ENCODE measurements at regions not wholly inside any gene's neighbourhood (a gene's known extent, or its start where the extent isn't known, plus 50 kb on each side); places are given as distances from the start of the nearest gene placed in this dataset.

- H2BK120ac ChIP-seq (ENCODE audit: insufficient read depth, low read length, poor library complexity): no peak overlapping the region
- H3K79me2 ChIP-seq (ENCODE audit: control insufficient read depth, insufficient read depth, low read length, poor library complexity): no peaks in the 10 kb centered on the region
- H2BK5ac ChIP-seq (ENCODE audit: low read depth, low read length, poor library complexity): no peak overlapping the region
- H3K4me1 ChIP-seq (ENCODE audit: control insufficient read depth in 1 of 2, insufficient read depth in 2 of 2, low read length in 2 of 2): no peaks in the 10 kb centered on the region
- H3K27me3 ChIP-seq (ENCODE audit: insufficient read depth, low read length): no peaks in the 10 kb centered on the region
- H2AFZ ChIP-seq (ENCODE audit: insufficient read depth, low read length, poor library complexity): no peak overlapping the region
- H3K4ac ChIP-seq (ENCODE audit: low read depth, low read length): no peak overlapping the region
- no peaks in the 10 kb centered on the region for H3K36me3 ChIP-seq (ENCODE audit: control insufficient read depth in 1 of 2, insufficient read depth in 2 of 2, low read length in 2 of 2)
- no peaks in the 10 kb centered on the region for H3K9me3 ChIP-seq (ENCODE audit: insufficient read depth, low read depth, low read length)
- no peak overlapping the region for H3K4me3 ChIP-seq (ENCODE audit: low read depth, low read length)
- no peaks in the 10 kb centered on the region for H3K79me1 ChIP-seq (ENCODE audit: low read length)
- H2BK12ac ChIP-seq (ENCODE audit: low read length): no peak overlapping the region
- H3K27ac ChIP-seq (ENCODE audit: low read depth, low read length): no peak overlapping the region
- no peak overlapping the region for H3K18ac ChIP-seq (ENCODE audit: low read length)
- no peak overlapping the region for H2AK5ac ChIP-seq (ENCODE audit: low read length)
- no peak overlapping the region for H3K14ac ChIP-seq (ENCODE audit: low read length)
- H3K23ac ChIP-seq (ENCODE audit: low read length): no peak overlapping the region
- WGBS (ENCODE audit: extremely low coverage, insufficient coverage, insufficient read length): no CpG with 5 or more reads among the region's 2 CpGs
- H4K12ac ChIP-seq (ENCODE audit: low read depth, low read length): no peak overlapping the region
- H4K91ac ChIP-seq (ENCODE audit: low read depth, low read length): no peak overlapping the region
- no peak overlapping the region for H4K8ac ChIP-seq (ENCODE audit: low read depth, low read length)
- no peak overlapping the region for H3K9ac ChIP-seq (ENCODE audit: low read length)
- H3K4me2 ChIP-seq (ENCODE audit: low read length): no peak overlapping the region
- no peak for DNase-seq
These were observed 135.3 kb downstream of the PRELID2 start for GRCh38 chr5:145699846-145700245.

GRCh38 chr5:145697251-145697990 is 137.7 kb downstream of the PRELID2 start:
- WGBS (ENCODE audit: extremely low coverage, insufficient coverage, insufficient read length): no CpG with 5 or more reads among the region's 4 CpGs
- H2BK12ac ChIP-seq (ENCODE audit: low read length): no peak overlapping the region
- H3K18ac ChIP-seq (ENCODE audit: low read length): no peak overlapping the region
- H2BK5ac ChIP-seq (ENCODE audit: low read depth, low read length, poor library complexity): no peak overlapping the region
- H3K36me3 ChIP-seq (ENCODE audit: control insufficient read depth in 1 of 2, insufficient read depth in 2 of 2, low read length in 2 of 2): no peaks in the 10 kb centered on the region
- no peak overlapping the region for H2BK120ac ChIP-seq (ENCODE audit: insufficient read depth, low read length, poor library complexity)
- H4K91ac ChIP-seq (ENCODE audit: low read depth, low read length): no peak overlapping the region
- H3K27me3 ChIP-seq (ENCODE audit: insufficient read depth, low read length): no peaks in the 10 kb centered on the region
- no peak overlapping the region for H2AK5ac ChIP-seq (ENCODE audit: low read length)
- no peak overlapping the region for H3K4me3 ChIP-seq (ENCODE audit: low read depth, low read length)
- no peaks in the 10 kb centered on the region for H3K79me1 ChIP-seq (ENCODE audit: low read length)
- peak; percentile 17 to 70 for DNase-seq
- no peak overlapping the region for H3K4ac ChIP-seq (ENCODE audit: low read depth, low read length)
- no peak overlapping the region for H3K14ac ChIP-seq (ENCODE audit: low read length)
- H2AFZ ChIP-seq (ENCODE audit: insufficient read depth, low read length, poor library complexity): no peak overlapping the region
- H3K79me2 ChIP-seq (ENCODE audit: control insufficient read depth, insufficient read depth, low read length, poor library complexity): no peaks in the 10 kb centered on the region
- H3K4me1 ChIP-seq (ENCODE audit: control insufficient read depth in 1 of 2, insufficient read depth in 2 of 2, low read length in 2 of 2): no peaks in the 10 kb centered on the region
- no peaks in the 10 kb centered on the region for H3K9me3 ChIP-seq (ENCODE audit: insufficient read depth, low read depth, low read length)
- no peak overlapping the region for H4K12ac ChIP-seq (ENCODE audit: low read depth, low read length)
- H3K9ac ChIP-seq (ENCODE audit: low read length): no peak overlapping the region
- H3K23ac ChIP-seq (ENCODE audit: low read length): no peak overlapping the region
- no peak overlapping the region for H3K27ac ChIP-seq (ENCODE audit: low read depth, low read length)
- no peak overlapping the region for H3K4me2 ChIP-seq (ENCODE audit: low read length)
- H4K8ac ChIP-seq (ENCODE audit: low read depth, low read length): no peak overlapping the region

DNA sequence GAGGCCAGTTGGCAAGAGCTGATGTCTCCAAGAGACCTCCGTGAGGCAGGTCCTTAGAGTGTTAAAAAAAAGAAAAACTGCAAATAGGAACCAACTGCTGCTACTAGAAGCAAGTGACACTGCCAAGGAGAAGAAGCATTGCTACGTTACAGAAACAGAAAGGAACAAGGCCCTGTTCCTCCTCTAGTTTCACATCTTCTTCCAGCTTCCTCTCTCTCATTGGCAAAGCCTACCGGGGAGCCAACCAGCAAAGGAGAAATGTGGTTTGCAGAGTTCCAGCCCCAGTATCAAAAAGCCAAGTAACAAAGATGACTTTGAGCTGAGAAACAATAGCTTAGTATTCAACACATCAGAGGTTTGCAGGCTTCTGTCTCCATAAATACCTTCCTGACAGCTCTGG is 145.9 kb downstream of the PRELID2 start:
- Histone ChIP-seq H4K8ac (ENCODE audit: low read depth, low read length) (no peak overlapping the region), H3K27ac (ENCODE audit: low read depth, low read length) (no peak overlapping the region), H3K18ac (ENCODE audit: low read length) (no peak overlapping the region), H3K4me2 (ENCODE audit: low read length) (no peak overlapping the region), H3K4me3 (ENCODE audit: low read depth, low read length) (no peak overlapping the region), H2BK12ac (ENCODE audit: low read length) (no peak overlapping the region), H3K79me1 (ENCODE audit: low read length) (no peaks in the 10 kb centered on the region), H3K4me1 (ENCODE audit: control insufficient read depth in 1 of 2, insufficient read depth in 2 of 2, low read length in 2 of 2) (no peaks in the 10 kb centered on the region), H2BK5ac (ENCODE audit: low read depth, low read length, poor library complexity) (no peak overlapping the region), H3K4ac (ENCODE audit: low read depth, low read length) (no peak overlapping the region), H3K14ac (ENCODE audit: low read length) (no peak overlapping the region), H3K9me3 (ENCODE audit: insufficient read depth, low read depth, low read length) (no peaks in the 10 kb centered on the region), H3K27me3 (ENCODE audit: insufficient read depth, low read length) (no peaks in the 10 kb centered on the region), H2BK120ac (ENCODE audit: insufficient read depth, low read length, poor library complexity) (no peak overlapping the region), H4K12ac (ENCODE audit: low read depth, low read length) (no peak overlapping the region), H2AFZ (ENCODE audit: insufficient read depth, low read length, poor library complexity) (no peak overlapping the region), H4K91ac (ENCODE audit: low read depth, low read length) (no peak overlapping the region), H3K79me2 (ENCODE audit: control insufficient read depth, insufficient read depth, low read length, poor library complexity) (no peaks in the 10 kb centered on the region), H2AK5ac (ENCODE audit: low read length) (no peak overlapping the region), H3K36me3 (ENCODE audit: control insufficient read depth in 1 of 2, insufficient read depth in 2 of 2, low read length in 2 of 2) (no peaks in the 10 kb centered on the region), H3K9ac (ENCODE audit: low read length) (no peak overlapping the region), H3K23ac (ENCODE audit: low read length) (no peak overlapping the region)
- no peak for DNase-seq
- no CpG with 5 or more reads among the region's 3 CpGs for WGBS (ENCODE audit: extremely low coverage, insufficient coverage, insufficient read length)

DNA sequence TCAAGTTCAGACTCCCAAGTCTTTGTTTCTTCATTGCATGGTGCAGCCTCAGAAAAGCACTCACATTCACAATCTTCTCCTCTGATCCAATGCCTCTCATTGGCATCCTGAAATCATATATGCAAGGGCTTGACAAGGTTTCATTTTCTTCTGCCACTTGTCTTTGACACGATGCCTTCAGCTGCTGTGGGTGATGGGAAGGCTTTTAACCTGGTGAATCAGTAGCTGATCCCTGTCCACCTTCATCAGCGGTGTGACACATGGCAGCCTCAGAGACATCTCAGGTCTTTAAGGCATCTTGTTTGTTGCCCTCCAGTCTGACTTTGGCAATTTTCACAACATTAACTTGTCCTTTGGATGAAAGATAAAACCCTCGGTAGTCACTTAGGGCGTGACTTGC is 147.2 kb downstream of the PRELID2 start:
- H3K79me1 ChIP-seq (ENCODE audit: low read length): no peaks in the 10 kb centered on the region
- no peak overlapping the region for H2AFZ ChIP-seq (ENCODE audit: insufficient read depth, low read length, poor library complexity)
- no peak for DNase-seq
- no peak overlapping the region for H3K18ac ChIP-seq (ENCODE audit: low read length)
- H2BK12ac ChIP-seq (ENCODE audit: low read length): no peak overlapping the region
- WGBS (ENCODE audit: extremely low coverage, insufficient coverage, insufficient read length): no CpG with 5 or more reads among the region's 4 CpGs
- H4K8ac ChIP-seq (ENCODE audit: low read depth, low read length): no peak overlapping the region
- H3K4me1 ChIP-seq (ENCODE audit: control insufficient read depth in 1 of 2, insufficient read depth in 2 of 2, low read length in 2 of 2): no peaks in the 10 kb centered on the region
- H3K79me2 ChIP-seq (ENCODE audit: control insufficient read depth, insufficient read depth, low read length, poor library complexity): no peaks in the 10 kb centered on the region
- no peak overlapping the region for H4K12ac ChIP-seq (ENCODE audit: low read depth, low read length)
- H3K27ac ChIP-seq (ENCODE audit: low read depth, low read length): no peak overlapping the region
- H2BK5ac ChIP-seq (ENCODE audit: low read depth, low read length, poor library complexity): no peak overlapping the region
- no peak overlapping the region for H3K4ac ChIP-seq (ENCODE audit: low read depth, low read length)
- no peaks in the 10 kb centered on the region for H3K27me3 ChIP-seq (ENCODE audit: insufficient read depth, low read length)
- no peak overlapping the region for H2BK120ac ChIP-seq (ENCODE audit: insufficient read depth, low read length, poor library complexity)
- H3K4me3 ChIP-seq (ENCODE audit: low read depth, low read length): no peak overlapping the region
- no peak overlapping the region for H3K9ac ChIP-seq (ENCODE audit: low read length)
- no peak overlapping the region for H2AK5ac ChIP-seq (ENCODE audit: low read length)
- no peak overlapping the region for H3K14ac ChIP-seq (ENCODE audit: low read length)
- no peak overlapping the region for H3K4me2 ChIP-seq (ENCODE audit: low read length)
- no peak overlapping the region for H4K91ac ChIP-seq (ENCODE audit: low read depth, low read length)
- no peaks in the 10 kb centered on the region for H3K9me3 ChIP-seq (ENCODE audit: insufficient read depth, low read depth, low read length)
- H3K36me3 ChIP-seq (ENCODE audit: control insufficient read depth in 1 of 2, insufficient read depth in 2 of 2, low read length in 2 of 2): no peaks in the 10 kb centered on the region
- no peak overlapping the region for H3K23ac ChIP-seq (ENCODE audit: low read length)

All from trophoblast cell (in vitro differentiated cells and primary cell).